Tibial nerve (tissue), 3 donors: ENCODE measurements at regions not wholly inside any gene's neighbourhood (a gene's known extent, or its start where the extent isn't known, plus 50 kb on each side); places are given as distances from the start of the nearest gene placed in this dataset.

ENCODE experiments used
- POLR2A ChIP-seq, 2 donors: fragments of 450-650 bp; IDR thresholded peaks; one replicate each; pipeline ENCODE4 v1.6.1; 2017; ENCODE audit warnings: antibody characterized with exemption in 2 of 2, mild to moderate bottlenecking in 2 of 2, moderate library complexity in 2 of 2
- TF ChIP-seq, protein P1 (sequence below), 5 experiments: fragments of 200-600 bp in 3 of 5; fragments of 450-650 bp in 2 of 5; sonication (generic) in 3 of 5; IDR thresholded peaks; one replicate each; pipeline ENCODE4 v1.5.1; 2016 to 2019; ENCODE audit warnings: antibody characterized with exemption in 5 of 5, mild to moderate bottlenecking in 3 of 5, moderate library complexity in 2 of 5

DNA sequence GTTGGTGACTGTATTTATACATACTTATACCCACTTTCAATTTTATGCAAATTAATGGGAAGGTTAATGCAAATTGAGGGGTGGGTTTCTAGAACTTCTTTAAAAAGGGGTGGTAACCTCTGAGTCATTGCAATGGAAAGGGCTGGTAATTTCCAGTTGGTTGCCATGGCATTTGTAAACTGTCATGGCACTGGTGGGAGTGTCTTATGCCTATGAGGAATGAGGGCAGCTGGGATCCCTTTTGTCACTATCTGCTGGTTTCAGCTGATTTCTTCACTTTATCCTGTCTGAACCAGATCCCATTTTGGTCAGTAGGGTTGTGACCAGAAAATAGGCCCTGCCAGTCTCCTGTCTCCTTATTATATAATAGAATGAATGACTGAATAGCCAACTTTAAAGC, 1006.7 kb upstream of the GOT2 start:
- no peak for TF ChIP-seq POLR2A (IDR thresholded peaks at IDR 0.05)
- TF ChIP-seq, protein P1, sequence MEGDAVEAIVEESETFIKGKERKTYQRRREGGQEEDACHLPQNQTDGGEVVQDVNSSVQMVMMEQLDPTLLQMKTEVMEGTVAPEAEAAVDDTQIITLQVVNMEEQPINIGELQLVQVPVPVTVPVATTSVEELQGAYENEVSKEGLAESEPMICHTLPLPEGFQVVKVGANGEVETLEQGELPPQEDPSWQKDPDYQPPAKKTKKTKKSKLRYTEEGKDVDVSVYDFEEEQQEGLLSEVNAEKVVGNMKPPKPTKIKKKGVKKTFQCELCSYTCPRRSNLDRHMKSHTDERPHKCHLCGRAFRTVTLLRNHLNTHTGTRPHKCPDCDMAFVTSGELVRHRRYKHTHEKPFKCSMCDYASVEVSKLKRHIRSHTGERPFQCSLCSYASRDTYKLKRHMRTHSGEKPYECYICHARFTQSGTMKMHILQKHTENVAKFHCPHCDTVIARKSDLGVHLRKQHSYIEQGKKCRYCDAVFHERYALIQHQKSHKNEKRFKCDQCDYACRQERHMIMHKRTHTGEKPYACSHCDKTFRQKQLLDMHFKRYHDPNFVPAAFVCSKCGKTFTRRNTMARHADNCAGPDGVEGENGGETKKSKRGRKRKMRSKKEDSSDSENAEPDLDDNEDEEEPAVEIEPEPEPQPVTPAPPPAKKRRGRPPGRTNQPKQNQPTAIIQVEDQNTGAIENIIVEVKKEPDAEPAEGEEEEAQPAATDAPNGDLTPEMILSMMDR (IDR thresholded peaks at IDR 0.05), result no peak
